Body of pancreas (tissue), 4 donors: ENCODE measurements at regions not wholly inside any gene's neighbourhood (a gene's known extent, or its start where the extent isn't known, plus 50 kb on each side); places are given as distances from the start of the nearest gene placed in this dataset.

Experiments used
- ATAC-seq: fragments of 150-250 bp; one replicate; pipeline ENCODE4 v1.9.1; 2016
- DNase-seq, 4 donors: peaks; one replicate each; pipeline ENCODE4 v3.0.0-alpha.2; 2019
- H3K27ac ChIP-seq, 4 donors: fragments of 200-600 bp; sonication (generic); 1 replicate in 3 of 4; 2 replicates in 1 of 4; pipeline versions ENCODE4 v1.5.1 to v1.6.1; 2016 to 2019; ENCODE audit warnings: mild to moderate bottlenecking in 1 of 4, mixed read lengths in 1 of 4, moderate library complexity in 1 of 4
- H3K27me3 ChIP-seq, 2 donors: fragments of 200-600 bp; sonication (generic); one replicate each; pipeline ENCODE4 v1.6.0; 2016; ENCODE audit warnings: mild to moderate bottlenecking in 1 of 2
- H3K36me3 ChIP-seq, 2 donors: fragments of 200-600 bp; sonication (generic); replicated peaks in 1 of 2; 2 replicates each; pipeline ENCODE4 v1.5.1; 2016; ENCODE audit warnings: low read depth in 2 of 2; ENCODE audit not compliant: insufficient read depth in 1 of 2
- H3K4me1 ChIP-seq: fragments of 200-600 bp; sonication (generic); one replicate; pipeline ENCODE4 v1.6.0; 2016
- H3K4me3 ChIP-seq, 2 donors: fragments of 200-600 bp; sonication (generic); 1 replicate in 1 of 2; 2 replicates in 1 of 2; pipeline ENCODE4 v1.5.1; 2016 to 2019
- H3K9me3 ChIP-seq, 3 donors: fragments of 200-600 bp; sonication (generic); 1 replicate in 2 of 3; 2 replicates in 1 of 3; pipeline ENCODE4 v1.5.1; 2016
- CTCF ChIP-seq, 7 experiments: fragments of 450-650 bp in 4 of 7; fragments of 200-600 bp in 3 of 7; sonication (generic) in 3 of 7; IDR thresholded peaks; one replicate each; pipeline ENCODE4 v1.5.1; 2016 to 2019; ENCODE audit warnings: antibody characterized with exemption in 7 of 7
- POLR2A ChIP-seq, 3 donors: fragments of 450-650 bp; IDR thresholded peaks; one replicate each; pipeline ENCODE4 v1.6.1; 2016; ENCODE audit warnings: antibody characterized with exemption in 3 of 3, mild to moderate bottlenecking in 2 of 3
- WGBS, 2 donors: methylation state at CpG; one replicate each; pipeline ENCODE4 v1.1.5; 2017; 5-methylcytosine and 5-hydroxymethylcytosine counted together
- intact Hi-C: fragments of 100-400 bp; cut with DNase I; formaldehyde crosslinking; loops from one replicate; pipeline ENCODE4 v1.15.1; 2023

GRCh38 chr13:22061806-22062391 lies 391.0 kb downstream of the FGF9 start:
- H3K27ac ChIP-seq: no peak overlapping the region

GRCh38 chr13:22062478-22063205 lies 391.8 kb downstream of the FGF9 start:
- no peaks in the 10 kb centered on the region for H3K27me3 ChIP-seq
- TF ChIP-seq POLR2A (IDR thresholded peaks at IDR 0.05) (no peak), CTCF (IDR thresholded peaks at IDR 0.05) (no peak)
- no peak overlapping the region for H3K27ac ChIP-seq
- no peak overlapping the region for H3K4me3 ChIP-seq
- intact Hi-C loops: no loop called here
- no peaks in the 10 kb centered on the region for H3K36me3 ChIP-seq
- 46 to 48% methylated on average over 8 of the region's 8 CpGs for WGBS, 2 donors
- no peaks in the 10 kb centered on the region for H3K4me1 ChIP-seq
- no peak for ATAC-seq
- no peak for DNase-seq
- no peaks in the 10 kb centered on the region for H3K9me3 ChIP-seq

More at GRCh38 chr13:22061806-22062391, 391.0 kb downstream of the FGF9 start:
- no peaks in the 10 kb centered on the region for H3K9me3 ChIP-seq
- no peaks in the 10 kb centered on the region for H3K27me3 ChIP-seq
- 69 to 75% methylated on average over 7 of the region's 7 CpGs for WGBS, 2 donors
- H3K4me3 ChIP-seq: no peak overlapping the region
- intact Hi-C loops: no loop called here
- no peak for DNase-seq
- no peaks in the 10 kb centered on the region for H3K4me1 ChIP-seq
- no peak for ATAC-seq
- TF ChIP-seq POLR2A (IDR thresholded peaks at IDR 0.05): no peak
- no peak for TF ChIP-seq CTCF (IDR thresholded peaks at IDR 0.05)
- no peaks in the 10 kb centered on the region for H3K36me3 ChIP-seq

- H3K27ac ChIP-seq: no peak overlapping the region
- no peaks in the 10 kb centered on the region for H3K9me3 ChIP-seq
- no peak for ATAC-seq
- H3K4me3 ChIP-seq: no peak overlapping the region
- intact Hi-C loops: no loop called here
- no peak for DNase-seq
- no peaks in the 10 kb centered on the region for H3K4me1 ChIP-seq
- TF ChIP-seq POLR2A (IDR thresholded peaks at IDR 0.05): no peak
- TF ChIP-seq CTCF (IDR thresholded peaks at IDR 0.05): no peak
- H3K36me3 ChIP-seq: no peaks in the 10 kb centered on the region
- no peaks in the 10 kb centered on the region for H3K27me3 ChIP-seq
- 79 to 83% methylated on average over 23 of the region's 23 CpGs for WGBS, 2 donors
Measured at GRCh38 chr13:22063416-22064124, 392.7 kb downstream of the FGF9 start.

- DNase-seq (no peak), ATAC-seq (no peak)
- WGBS, 2 donors: 73 to 84% methylated on average over 13 of the region's 13 CpGs
- Histone ChIP-seq H3K9me3 (no peaks in the 10 kb centered on the region), H3K4me3 (no peak overlapping the region), H3K27ac (no peak overlapping the region), H3K27me3 (no peaks in the 10 kb centered on the region), H3K36me3 (no peaks in the 10 kb centered on the region), H3K4me1 (no peaks in the 10 kb centered on the region)
- no peak for TF ChIP-seq CTCF (IDR thresholded peaks at IDR 0.05)
- no peak for TF ChIP-seq POLR2A (IDR thresholded peaks at IDR 0.05)
- intact Hi-C loops: no loop called here
Measured at GRCh38 chr13:22064854-22065620, 394.2 kb downstream of the FGF9 start.
